CD4-positive, alpha-beta T cell (primary cell): ENCODE measurements at regions not wholly inside any gene's neighbourhood (a gene's known extent, or its start where the extent isn't known, plus 50 kb on each side); places are given as distances from the start of the nearest gene placed in this dataset.

Source experiments
- ATAC-seq: fragments of 200-7000 bp; cut with Tn5 transposase; one replicate; pipeline ENCODE4 v1.10.0; 2022; ENCODE audit warnings: mild to moderate bottlenecking; ENCODE audit not compliant: poor library complexity
- CTCF ChIA-PET: fragments of 350-600 bp; sonication (Branson Sonifier 250); formaldehyde crosslinking; loops from one replicate; lab custom pipeline; 2021; ENCODE audit warnings: antibody characterized with exemption, inconsistent platforms; lab: Charles Lee
- POLR2A ChIA-PET: fragments of 350-600 bp; sonication (Branson Sonifier 250); formaldehyde crosslinking; loops from one replicate; lab custom pipeline; 2021; ENCODE audit warnings: antibody characterized with exemption, inconsistent platforms; lab: Charles Lee
- DNase-seq, 14 experiments: peaks; one replicate each; pipeline ENCODE4 v3.0.0-alpha.2; 2013 to 2020; ENCODE audit warnings: mixed read lengths in 2 of 14
- H3K27ac ChIP-seq, 2 donors: one replicate each; pipeline versions ENCODE4 v1.5.1 to v1.7.0; 2013; ENCODE audit warnings: low read length in 2 of 2, low read depth in 1 of 2, mild to moderate bottlenecking in 1 of 2
- H3K27me3 ChIP-seq, 2 experiments: 1 replicate in 1 of 2; 2 replicates in 1 of 2; pipeline versions ENCODE4 v1.6.1 to v1.7.0; 2013; ENCODE audit warnings: low read length in 2 of 2, control low read depth in 1 of 2, mild to moderate bottlenecking in 1 of 2, moderate library complexity in 1 of 2; ENCODE audit not compliant: insufficient read depth in 2 of 2, control insufficient read depth in 1 of 2
- H3K36me3 ChIP-seq: one replicate; pipeline ENCODE4 v1.6.1; 2013; ENCODE audit warnings: low read length, control low read depth; ENCODE audit not compliant: insufficient read depth
- H3K4me1 ChIP-seq: one replicate; pipeline ENCODE4 v1.6.1; 2013; ENCODE audit warnings: low read length, control low read depth; ENCODE audit not compliant: insufficient read depth
- H3K4me3 ChIP-seq: one replicate; pipeline ENCODE4 v1.5.1; 2013; ENCODE audit warnings: mild to moderate bottlenecking, low read length, moderate library complexity
- H3K9me3 ChIP-seq, 2 experiments: 1 replicate in 1 of 2; 2 replicates in 1 of 2; pipeline versions ENCODE4 v1.6.1 to v1.7.0; 2013; ENCODE audit warnings: low read length in 2 of 2, mild to moderate bottlenecking in 2 of 2, control low read depth in 1 of 2, moderate library complexity in 1 of 2; ENCODE audit not compliant: control insufficient read depth in 1 of 2, insufficient read depth in 1 of 2
- H3K27ac Mint-ChIP-seq: one replicate; pipeline ENCODE4 v1.8.0; 2020; ENCODE audit warnings: mixed read lengths
- H3K27me3 Mint-ChIP-seq: one replicate; pipeline ENCODE4 v1.8.0; 2021; ENCODE audit warnings: mixed read lengths
- H3K36me3 Mint-ChIP-seq: one replicate; pipeline ENCODE4 v1.8.0; 2021; ENCODE audit warnings: low read depth, mixed read lengths
- H3K4me1 Mint-ChIP-seq: one replicate; pipeline ENCODE4 v1.8.0; 2021; ENCODE audit warnings: low read depth, mixed read lengths
- H3K4me3 Mint-ChIP-seq: one replicate; pipeline ENCODE4 v1.8.0; 2020; ENCODE audit warnings: mild to moderate bottlenecking, mixed read lengths
- H3K9me3 Mint-ChIP-seq: one replicate; pipeline ENCODE4 v1.8.0; 2020; ENCODE audit warnings: mixed read lengths
- intact Hi-C, 2 experiments: fragments of 100-400 bp; cut with DNase I in 1 of 2; cut with micrococcal nuclease in 1 of 2; formaldehyde crosslinking; loops; one replicate each; pipeline versions ENCODE4 v1.15.1 to v1.9.0; 2023 to 2025; cut with DNase I, micrococcal nuclease
- TF ChIP-seq, protein P1 (sequence below): fragments of 200-600 bp; IDR thresholded peaks from one replicate; pipeline ENCODE4 v1.8.0; 2022; ENCODE audit warnings: antibody characterized with exemption, mild to moderate bottlenecking

DNA sequence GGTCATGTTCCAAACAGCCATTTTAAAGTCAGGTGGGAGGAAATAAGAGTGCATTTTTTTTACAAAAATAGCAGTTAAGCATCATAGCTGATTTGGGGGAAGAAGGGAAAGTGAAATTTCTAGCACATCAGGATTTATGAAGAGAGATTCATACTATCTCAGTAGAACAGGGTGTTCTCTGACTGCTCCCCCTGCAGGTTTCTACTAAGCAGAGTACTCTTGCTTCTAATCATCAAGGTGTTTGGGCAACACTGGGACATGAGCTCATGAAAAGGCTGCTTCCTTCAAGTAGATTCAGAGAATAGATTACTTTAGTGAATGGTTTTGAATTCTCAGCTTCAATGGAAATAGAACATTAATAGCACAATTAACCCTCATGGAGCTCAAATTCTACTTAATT is 591.4 kb upstream of the PCDH10 start:
- intact Hi-C loops, result no loop called here
- no peaks in the 10 kb centered on the region for H3K27me3 Mint-ChIP-seq
- ChIA-PET CTCF (no interaction called here), POLR2A (no interaction called here)
- no peak overlapping the region for H3K4me3 ChIP-seq
- H3K9me3 ChIP-seq, result peaks cover 0 to 5% of the 10 kb centered on the region in 2 experiments
- no peak for DNase-seq
- ATAC-seq, result no peak
- no peaks in the 10 kb centered on the region for H3K36me3 ChIP-seq
- H3K27ac Mint-ChIP-seq, result no peak overlapping the region
- H3K4me1 ChIP-seq, result no peaks in the 10 kb centered on the region
- H3K4me3 Mint-ChIP-seq, result no peak overlapping the region
- H3K36me3 Mint-ChIP-seq, result no peaks in the 10 kb centered on the region
- H3K4me1 Mint-ChIP-seq, result no peaks in the 10 kb centered on the region
- no peak overlapping the region for H3K27ac ChIP-seq
- no peaks in the 10 kb centered on the region for H3K27me3 ChIP-seq
- H3K9me3 Mint-ChIP-seq, result peaks cover 5% of the 10 kb centered on the region
- TF ChIP-seq, protein P1, sequence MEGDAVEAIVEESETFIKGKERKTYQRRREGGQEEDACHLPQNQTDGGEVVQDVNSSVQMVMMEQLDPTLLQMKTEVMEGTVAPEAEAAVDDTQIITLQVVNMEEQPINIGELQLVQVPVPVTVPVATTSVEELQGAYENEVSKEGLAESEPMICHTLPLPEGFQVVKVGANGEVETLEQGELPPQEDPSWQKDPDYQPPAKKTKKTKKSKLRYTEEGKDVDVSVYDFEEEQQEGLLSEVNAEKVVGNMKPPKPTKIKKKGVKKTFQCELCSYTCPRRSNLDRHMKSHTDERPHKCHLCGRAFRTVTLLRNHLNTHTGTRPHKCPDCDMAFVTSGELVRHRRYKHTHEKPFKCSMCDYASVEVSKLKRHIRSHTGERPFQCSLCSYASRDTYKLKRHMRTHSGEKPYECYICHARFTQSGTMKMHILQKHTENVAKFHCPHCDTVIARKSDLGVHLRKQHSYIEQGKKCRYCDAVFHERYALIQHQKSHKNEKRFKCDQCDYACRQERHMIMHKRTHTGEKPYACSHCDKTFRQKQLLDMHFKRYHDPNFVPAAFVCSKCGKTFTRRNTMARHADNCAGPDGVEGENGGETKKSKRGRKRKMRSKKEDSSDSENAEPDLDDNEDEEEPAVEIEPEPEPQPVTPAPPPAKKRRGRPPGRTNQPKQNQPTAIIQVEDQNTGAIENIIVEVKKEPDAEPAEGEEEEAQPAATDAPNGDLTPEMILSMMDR, result no peak

- Mint-ChIP-seq H3K27ac (no peak overlapping the region), H3K27me3 (no peaks in the 10 kb centered on the region), H3K36me3 (no peaks in the 10 kb centered on the region), H3K4me1 (no peaks in the 10 kb centered on the region), H3K9me3 (no peaks in the 10 kb centered on the region), H3K4me3 (no peak overlapping the region)
- Histone ChIP-seq H3K36me3 (no peaks in the 10 kb centered on the region), H3K4me3 (no peak overlapping the region), H3K27me3 (no peaks in the 10 kb centered on the region), H3K9me3 (peaks cover 4 to 20% of the 10 kb centered on the region in 2 experiments), H3K27ac (no peak overlapping the region), H3K4me1 (no peaks in the 10 kb centered on the region)
- DNase-seq (no peak), ATAC-seq (no peak)
- TF ChIP-seq, protein P1, result no peak
- intact Hi-C loops, result no loop called here
- ChIA-PET CTCF (no interaction called here), POLR2A (no interaction called here)
Measured at GRCh38 chr4:132564920-132565319, 584.2 kb upstream of the PCDH10 start.

GRCh38 chr4:132565542-132565941 is 583.6 kb upstream of the PCDH10 start:
- H3K4me1 ChIP-seq, result no peaks in the 10 kb centered on the region
- H3K36me3 ChIP-seq, result no peaks in the 10 kb centered on the region
- TF ChIP-seq, protein P1, result no peak
- CTCF ChIA-PET, result no interaction called here
- no peak overlapping the region for H3K4me3 ChIP-seq
- DNase-seq, result no peak
- Mint-ChIP-seq H3K4me1 (no peaks in the 10 kb centered on the region), H3K9me3 (no peaks in the 10 kb centered on the region), H3K4me3 (no peak overlapping the region), H3K27ac (no peak overlapping the region), H3K36me3 (no peaks in the 10 kb centered on the region), H3K27me3 (no peaks in the 10 kb centered on the region)
- H3K9me3 ChIP-seq, result peaks cover 4 to 20% of the 10 kb centered on the region in 2 experiments
- intact Hi-C loops, result no loop called here
- no peaks in the 10 kb centered on the region for H3K27me3 ChIP-seq
- H3K27ac ChIP-seq, result no peak overlapping the region
- POLR2A ChIA-PET, result no interaction called here
- no peak for ATAC-seq
